ENCODE measurements at regions not wholly inside any gene's neighbourhood (a gene's known extent, or its start where the extent isn't known, plus 50 kb on each side); places are given as distances from the start of the nearest gene placed in this dataset.

GRCh38 chr6:157763129-157763903, 59.7 kb upstream of the SNX9 start:
- Histone ChIP-seq H3K27me3 (ENCODE audit: control insufficient read depth, insufficient read depth, low read length) (no peaks in the 10 kb centered on the region), H3K4me3 (ENCODE audit: low read depth, low read length) (no peak overlapping the region), H3K36me3 (ENCODE audit: control insufficient read depth, insufficient read depth, low read length) (no peaks in the 10 kb centered on the region)
- no peak for TF ChIP-seq CTCF (IDR thresholded peaks at IDR 0.05; ENCODE audit: insufficient read depth, low read depth, low read length)
- ChIA-PET CTCF (interaction anchor here (0.8 to 5.8 kb wide), 6 partner anchors 41 to 323 kb away, joined by 3 to 30 read pairs (median 4); no protein-coding TSS in a partner anchor), POLR2A (interaction anchor here (0.5 to 1.4 kb wide), 2 partner anchors 48 to 93 kb away, joined by 3 to 6 read pairs; no protein-coding TSS in a partner anchor)
- DNase-seq (ENCODE audit: low read depth) = no peak

GRCh38 chr6:157763904-157764177, 59.2 kb upstream of the SNX9 start:
- DNase-seq (ENCODE audit: low read depth) = no peak
- Histone ChIP-seq H3K4me3 (ENCODE audit: low read depth, low read length) (no peak overlapping the region), H3K36me3 (ENCODE audit: control insufficient read depth, insufficient read depth, low read length) (no peaks in the 10 kb centered on the region), H3K27me3 (ENCODE audit: control insufficient read depth, insufficient read depth, low read length) (no peaks in the 10 kb centered on the region)
- ChIA-PET POLR2A (interaction anchor here (1.4 kb wide), 1 partner anchor 48 kb away, joined by 6 read pairs; no protein-coding TSS in a partner anchor), CTCF (interaction anchor here (0.6 to 5.8 kb wide), 4 partner anchors 83 to 110 kb away, joined by 3 to 30 read pairs (median 4); no protein-coding TSS in a partner anchor)
- no peak for TF ChIP-seq CTCF (IDR thresholded peaks at IDR 0.05; ENCODE audit: insufficient read depth, low read depth, low read length)

GRCh38 chr6:157764178-157765068, 58.6 kb upstream of the SNX9 start:
- TF ChIP-seq CTCF (IDR thresholded peaks at IDR 0.05; ENCODE audit: insufficient read depth, low read depth, low read length) = no peak
- Histone ChIP-seq H3K27me3 (ENCODE audit: control insufficient read depth, insufficient read depth, low read length) (no peaks in the 10 kb centered on the region), H3K4me3 (ENCODE audit: low read depth, low read length) (no peak overlapping the region), H3K36me3 (ENCODE audit: control insufficient read depth, insufficient read depth, low read length) (no peaks in the 10 kb centered on the region)
- ChIA-PET CTCF (interaction anchor here (0.6 to 5.8 kb wide), 5 partner anchors 8 to 109 kb away, joined by 3 to 30 read pairs (median 3); no protein-coding TSS in a partner anchor), POLR2A (interaction anchor here (0.6 to 1.4 kb wide), 2 partner anchors 49 to 108 kb away, joined by 6 to 16 read pairs; no protein-coding TSS in a partner anchor)
- peak; percentile 100 for DNase-seq (ENCODE audit: low read depth)

GRCh38 chr6:157766901-157767774, 55.9 kb upstream of the SNX9 start:
- no peaks in the 10 kb centered on the region for H3K27me3 ChIP-seq (ENCODE audit: control insufficient read depth, insufficient read depth, low read length)
- DNase-seq (ENCODE audit: low read depth) = no peak
- POLR2A ChIA-PET = no interaction called here
- H3K36me3 ChIP-seq (ENCODE audit: control insufficient read depth, insufficient read depth, low read length) = no peaks in the 10 kb centered on the region
- H3K4me3 ChIP-seq (ENCODE audit: low read depth, low read length) = no peak overlapping the region
- TF ChIP-seq CTCF (IDR thresholded peaks at IDR 0.05; ENCODE audit: insufficient read depth, low read depth, low read length) = no peak
- CTCF ChIA-PET = no interaction called here

Data from BJ (cell line).